ENCODE measurements at regions not wholly inside any gene's neighbourhood (a gene's known extent, or its start where the extent isn't known, plus 50 kb on each side); places are given as distances from the start of the nearest gene placed in this dataset.

DNA sequence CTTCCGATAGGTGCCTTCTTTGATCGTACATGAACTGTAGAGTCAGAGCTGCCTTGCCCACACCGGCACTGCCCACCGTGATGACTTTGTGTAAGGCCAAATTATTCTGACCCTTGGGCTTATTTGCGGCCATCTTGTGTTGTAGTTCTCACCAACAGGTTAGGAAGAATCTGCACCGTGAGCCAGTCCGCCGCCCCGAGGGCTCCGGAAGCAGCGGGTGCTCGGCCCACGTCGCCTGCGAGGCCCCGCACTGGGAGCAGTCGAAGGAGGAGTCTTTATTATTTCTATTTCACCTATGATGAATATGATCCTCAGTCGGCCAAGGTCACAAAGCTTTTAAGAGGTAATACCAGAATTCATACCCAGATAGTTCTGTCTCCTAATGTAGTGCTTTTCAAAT is 70.6 kb upstream of the SYT1 start:
- no peaks in the 10 kb centered on the region for H3K4me1 Mint-ChIP-seq
- H3K27me3 Mint-ChIP-seq: peaks cover 0 to 1% (median 0%) of the 10 kb centered on the region in 3 donors
- peaks cover 0 to 8% (median 4%) of the 10 kb centered on the region in 7 donors for H3K9me3 Mint-ChIP-seq
- DNase-seq (no peak), ATAC-seq (ENCODE audit: low read depth in 2 of 2) (no peak)
- no peak overlapping the region for H3K4me3 Mint-ChIP-seq
- no peak overlapping the region for H3K27ac Mint-ChIP-seq
- no peaks in the 10 kb centered on the region for H3K36me3 Mint-ChIP-seq

DNA sequence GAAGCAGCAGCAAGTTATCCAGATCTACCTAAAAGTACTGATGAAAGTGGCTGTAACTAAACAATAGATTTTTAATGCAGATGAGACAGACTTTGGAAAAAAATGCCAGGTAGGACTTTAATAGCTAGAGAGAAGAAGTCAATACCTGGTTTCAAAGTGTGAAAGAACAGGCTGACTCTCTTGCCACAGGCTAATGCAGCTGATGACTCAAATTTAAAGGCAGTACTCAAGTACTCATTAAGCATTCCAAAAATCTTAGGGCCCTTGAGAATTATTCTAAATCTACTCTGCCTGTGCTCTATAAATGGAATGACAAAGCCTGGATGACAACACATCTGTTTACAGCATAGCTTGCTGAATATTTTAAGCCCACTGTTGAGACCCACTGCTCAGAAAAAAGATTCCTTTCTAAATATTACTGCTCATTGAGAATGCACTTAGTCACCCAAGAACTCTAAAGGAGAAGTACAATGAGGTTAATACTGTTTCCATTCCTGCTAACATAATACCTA is 68.6 kb upstream of the SYT1 start:
- H3K9me3 Mint-ChIP-seq: peaks cover 0 to 8% (median 4%) of the 10 kb centered on the region in 7 donors
- no peaks in the 10 kb centered on the region for H3K4me1 Mint-ChIP-seq
- ATAC-seq (ENCODE audit: low read depth in 2 of 2): no peak

DNA sequence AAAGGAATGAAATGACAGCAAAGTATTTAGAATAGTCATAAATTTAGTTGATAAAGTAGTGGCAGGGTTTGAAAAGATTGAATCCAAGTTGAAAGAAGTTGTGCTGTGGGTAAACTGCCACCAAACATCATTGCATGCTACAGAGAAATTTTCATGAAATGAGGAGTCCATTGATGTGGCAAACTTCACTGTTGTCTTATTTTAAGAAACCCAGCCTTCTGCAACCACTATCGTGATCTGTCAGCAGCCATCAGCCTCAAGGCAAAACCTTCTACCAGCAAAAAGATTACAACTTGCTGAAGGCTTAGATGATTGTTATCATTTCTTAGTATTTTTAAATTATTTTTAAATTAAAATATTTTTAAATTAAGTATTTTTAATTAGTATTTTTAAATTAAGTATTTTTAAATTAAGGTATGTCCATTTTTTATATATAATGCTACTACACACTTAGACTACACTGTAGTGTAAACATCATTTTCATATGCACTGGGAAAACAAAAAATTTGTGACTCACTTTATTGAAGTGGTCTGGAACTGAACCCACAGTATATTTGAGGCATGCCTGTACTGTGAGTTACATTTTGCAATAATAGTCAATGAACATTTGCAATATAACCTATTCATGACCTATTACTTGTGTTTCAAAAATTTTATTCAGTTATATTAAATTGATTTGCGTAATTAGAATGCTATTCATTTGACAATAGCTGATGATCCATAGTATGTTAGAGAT is 67.2 kb upstream of the SYT1 start:
- Mint-ChIP-seq H3K36me3 (no peaks in the 10 kb centered on the region), H3K4me1 (no peaks in the 10 kb centered on the region), H3K9me3 (peaks cover 0 to 8% (median 4%) of the 10 kb centered on the region in 7 donors), H3K27me3 (no peaks in the 10 kb centered on the region), H3K27ac (no peak overlapping the region), H3K4me3 (no peak overlapping the region)
- no peak for ATAC-seq (ENCODE audit: low read depth in 2 of 2)
- no peak for DNase-seq

More for the DNA sequence above, 68.6 kb upstream of the SYT1 start:
- Mint-ChIP-seq H3K36me3 (no peaks in the 10 kb centered on the region), H3K4me3 (no peak overlapping the region), H3K27me3 (no peaks in the 10 kb centered on the region), H3K27ac (no peak overlapping the region)
- DNase-seq: no peak

DNA sequence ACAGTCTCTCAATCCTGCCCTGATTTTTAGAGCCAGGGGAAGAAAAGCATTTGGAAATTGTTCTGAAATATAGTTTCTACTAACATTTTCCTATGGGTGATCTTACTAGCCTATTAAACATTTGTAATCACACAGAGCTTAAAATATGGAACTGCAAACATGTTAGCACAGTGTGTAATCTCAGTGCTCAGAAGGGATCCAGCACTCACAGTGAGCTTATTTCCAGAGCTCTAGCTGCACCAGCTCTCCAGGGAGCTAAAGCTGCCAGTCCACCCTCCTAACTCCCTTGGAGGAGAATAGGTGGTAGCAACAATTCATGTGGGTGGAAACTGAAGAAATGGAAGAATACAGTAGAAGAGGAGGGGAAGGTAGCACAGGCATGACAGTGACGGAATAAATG is 64.9 kb upstream of the SYT1 start:
- Mint-ChIP-seq H3K4me1 (no peaks in the 10 kb centered on the region), H3K4me3 (no peak overlapping the region), H3K9me3 (peaks cover 0 to 8% (median 1%) of the 10 kb centered on the region in 7 donors), H3K27ac (no peak overlapping the region), H3K27me3 (no peaks in the 10 kb centered on the region), H3K36me3 (no peaks in the 10 kb centered on the region)
- no peak for ATAC-seq (ENCODE audit: low read depth in 2 of 2)
- no peak for DNase-seq

DNA sequence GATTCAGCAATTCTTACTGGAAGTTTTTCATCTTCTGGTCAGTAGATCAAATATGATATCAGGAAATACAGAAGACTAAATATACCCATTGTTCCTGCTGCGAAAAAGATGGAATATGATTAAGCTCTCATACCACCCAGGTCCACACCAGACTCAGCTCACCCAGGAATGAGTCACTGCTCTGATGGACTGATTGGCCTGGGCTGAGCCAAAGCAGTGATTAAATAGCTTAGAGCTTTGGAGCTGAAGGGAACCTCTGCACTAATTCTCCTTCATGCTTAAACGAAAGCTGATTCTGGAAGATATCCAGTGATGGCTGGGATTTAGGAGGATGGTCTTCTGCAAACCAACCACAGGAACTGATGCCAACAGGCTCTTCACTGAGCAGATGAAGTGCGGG is 62.0 kb upstream of the SYT1 start:
- H3K27ac Mint-ChIP-seq: no peak overlapping the region
- no peaks in the 10 kb centered on the region for H3K4me1 Mint-ChIP-seq
- ATAC-seq (ENCODE audit: low read depth in 2 of 2): no peak
- no peaks in the 10 kb centered on the region for H3K27me3 Mint-ChIP-seq
- DNase-seq: no peak
- H3K36me3 Mint-ChIP-seq: no peaks in the 10 kb centered on the region
- H3K9me3 Mint-ChIP-seq: no peaks in the 10 kb centered on the region
- H3K4me3 Mint-ChIP-seq: no peak overlapping the region

GRCh38 chr12:78804262-78804661 is 60.3 kb upstream of the SYT1 start:
- Mint-ChIP-seq H3K27ac (no peak overlapping the region), H3K27me3 (no peaks in the 10 kb centered on the region), H3K4me1 (no peaks in the 10 kb centered on the region), H3K4me3 (no peak overlapping the region), H3K36me3 (no peaks in the 10 kb centered on the region), H3K9me3 (peaks cover 0 to 2% (median 0%) of the 10 kb centered on the region in 7 donors)
- no peak for ATAC-seq (ENCODE audit: low read depth in 2 of 2)
- DNase-seq: no peak

Data from naive B cell (primary cell).